Glutamatergic neuron (in vitro differentiated cells): ENCODE measurements at regions not wholly inside any gene's neighbourhood (a gene's known extent, or its start where the extent isn't known, plus 50 kb on each side); places are given as distances from the start of the nearest gene placed in this dataset.
A peak's percentile ranks its signal among the peaks of the same experiment; 100 is the strongest.

ENCODE experiments used
- DNase-seq: peaks from one replicate; pipeline ENCODE4 v3.0.0; 2022
- H3K27ac Mint-ChIP-seq: one replicate; pipeline ENCODE4 v1.8.0; 2020; ENCODE audit warnings: mild to moderate bottlenecking, mixed read lengths, inconsistent platforms; ENCODE audit not compliant: unreplicated experiment
- H3K27me3 Mint-ChIP-seq: one replicate; pipeline ENCODE4 v1.8.0; 2020; ENCODE audit warnings: mild to moderate bottlenecking, moderate library complexity, mixed read lengths, inconsistent platforms; ENCODE audit not compliant: unreplicated experiment
- H3K36me3 Mint-ChIP-seq: one replicate; pipeline ENCODE4 v1.8.0; 2020; ENCODE audit warnings: mild to moderate bottlenecking, mixed read lengths, inconsistent platforms; ENCODE audit not compliant: unreplicated experiment
- H3K4me1 Mint-ChIP-seq: one replicate; pipeline ENCODE4 v1.8.0; 2020; ENCODE audit warnings: mild to moderate bottlenecking, low read depth, mixed read lengths, inconsistent platforms; ENCODE audit not compliant: unreplicated experiment
- H3K4me3 Mint-ChIP-seq: one replicate; pipeline ENCODE4 v1.8.0; 2020; ENCODE audit warnings: mild to moderate bottlenecking, mixed read lengths, inconsistent platforms; ENCODE audit not compliant: unreplicated experiment
- H3K9me3 Mint-ChIP-seq: one replicate; pipeline ENCODE4 v1.8.0; 2020; ENCODE audit warnings: mild to moderate bottlenecking, moderate library complexity, mixed read lengths, inconsistent platforms; ENCODE audit not compliant: unreplicated experiment
- CTCF ChIP-seq: fragments of 200-600 bp; sonication (generic); IDR thresholded peaks from one replicate; pipeline ENCODE4 v1.5.0; 2021; ENCODE audit not compliant: partially characterized antibody, unreplicated experiment

- Mint-ChIP-seq H3K27me3 (peaks cover 9% of the 10 kb centered on the region), H3K27ac (no peak overlapping the region), H3K9me3 (peaks cover 4% of the 10 kb centered on the region), H3K4me1 (peaks cover 17% of the 10 kb centered on the region), H3K4me3 (no peak overlapping the region), H3K36me3 (no peaks in the 10 kb centered on the region)
- no peak for TF ChIP-seq CTCF
- DNase-seq = no peak
Observed at GRCh38 chr1:98055457-98055856, 134.6 kb upstream of the DPYD start.

GRCh38 chr1:98054786-98055185 lies 134.0 kb upstream of the DPYD start:
- Mint-ChIP-seq H3K4me3 (peak overlapping the region; percentile 86), H3K9me3 (peaks cover 4% of the 10 kb centered on the region), H3K4me1 (peaks cover 20% of the 10 kb centered on the region), H3K27me3 (peaks cover 9% of the 10 kb centered on the region), H3K27ac (peak overlapping the region; percentile 30), H3K36me3 (no peaks in the 10 kb centered on the region)
- no peak for TF ChIP-seq CTCF
- DNase-seq = no peak

GRCh38 chr1:98054367-98054701 lies 133.5 kb upstream of the DPYD start:
- Mint-ChIP-seq H3K4me1 (peaks cover 20% of the 10 kb centered on the region), H3K27me3 (peaks cover 12% of the 10 kb centered on the region), H3K36me3 (no peaks in the 10 kb centered on the region), H3K4me3 (peak overlapping the region; percentile 86), H3K27ac (peak overlapping the region; percentile 30), H3K9me3 (peaks cover 8% of the 10 kb centered on the region)
- DNase-seq = no peak
- peak; percentile 45 for TF ChIP-seq CTCF

GRCh38 chr1:98053471-98054366 lies 132.9 kb upstream of the DPYD start:
- no peaks in the 10 kb centered on the region for H3K36me3 Mint-ChIP-seq
- peak; percentile 97 for TF ChIP-seq CTCF
- peak overlapping the region; percentile 95 for H3K4me3 Mint-ChIP-seq
- peak; percentile 82 for DNase-seq
- peaks cover 20% of the 10 kb centered on the region for H3K4me1 Mint-ChIP-seq
- peaks cover 13% of the 10 kb centered on the region for H3K9me3 Mint-ChIP-seq
- no peak overlapping the region for H3K27ac Mint-ChIP-seq
- H3K27me3 Mint-ChIP-seq = peaks cover 14% of the 10 kb centered on the region

- Mint-ChIP-seq H3K27me3 (peaks cover 23% of the 10 kb centered on the region), H3K27ac (peak overlapping the region; percentile 60), H3K4me3 (peak overlapping the region; percentile 58), H3K4me1 (peaks cover 24% of the 10 kb centered on the region), H3K36me3 (peaks cover 12% of the 10 kb centered on the region), H3K9me3 (peaks cover 29% of the 10 kb centered on the region)
- TF ChIP-seq CTCF = peak; percentile 93
- peak; percentile 85 for DNase-seq
Observed at GRCh38 chr1:98051065-98051675, 130.3 kb upstream of the DPYD start.
